Activated gamma-delta T cell (primary cell): ENCODE measurements at regions not wholly inside any gene's neighbourhood (a gene's known extent, or its start where the extent isn't known, plus 50 kb on each side); places are given as distances from the start of the nearest gene placed in this dataset.
"Not testable (repeated sequence)": the region's sequence is repeated elsewhere in the genome, so short reads cannot be mapped to it uniquely, and the experiment has no call there.

ENCODE experiments used
- DNase-seq: peaks from one replicate; lab custom pipeline; 2025; lab: John Stamatoyannopoulos, UW

- DNase-seq = no peak
These were observed 80.7 kb upstream of the CCDC167 start for GRCh38 chr6:37580176-37580955.

DNA sequence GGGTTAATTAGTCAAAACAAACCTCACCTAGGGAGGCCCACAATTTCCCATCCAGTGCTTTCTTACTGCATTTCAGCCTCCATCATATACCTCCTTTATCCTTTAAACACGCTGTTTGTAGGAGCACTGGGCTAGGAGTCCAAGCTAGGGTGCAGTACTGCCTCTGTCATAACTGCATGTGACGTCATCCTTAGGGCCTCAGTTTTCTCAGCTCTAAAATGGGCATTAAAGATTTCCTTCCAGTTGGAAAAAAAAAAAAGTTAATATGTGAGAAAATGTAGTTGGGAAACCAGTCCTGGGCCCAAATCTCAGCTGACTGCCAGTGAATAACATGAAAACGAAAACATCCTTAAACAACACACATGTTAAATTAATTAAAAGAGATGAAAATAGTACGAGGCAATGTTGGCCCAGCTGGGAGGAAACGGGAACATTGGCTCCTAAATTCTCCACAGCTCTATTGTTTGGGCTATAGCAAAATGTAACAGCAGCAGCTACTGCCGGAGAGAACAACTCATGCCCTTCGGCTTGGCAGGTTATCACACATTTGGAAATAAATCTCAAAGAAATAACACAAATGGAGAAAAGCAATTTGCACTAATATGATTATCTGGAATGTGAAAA lies 79.9 kb upstream of the CCDC167 start:
- no peak for DNase-seq

GRCh38 chr6:37578104-37578503 lies 78.4 kb upstream of the CCDC167 start:
- DNase-seq = no peak

DNA sequence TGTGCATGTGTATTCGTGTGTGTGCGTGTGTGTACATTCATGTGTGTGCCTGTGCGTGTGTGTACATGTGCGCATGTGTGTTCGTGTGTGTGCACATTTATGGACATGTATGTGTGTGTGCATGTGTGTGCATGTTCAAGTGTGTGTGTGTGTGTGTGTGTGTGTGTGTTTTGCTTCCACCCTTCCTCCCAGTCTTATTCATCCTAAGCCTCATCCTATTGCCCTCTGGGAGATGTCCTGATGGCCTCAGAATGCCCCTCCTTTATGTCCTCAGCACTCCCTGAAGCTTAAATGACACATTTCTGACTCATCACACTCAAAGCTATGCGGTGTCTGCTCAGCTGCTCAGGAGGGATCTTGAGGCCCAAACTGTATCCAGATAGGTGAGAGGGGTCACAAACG lies 76.6 kb upstream of the CCDC167 start:
- no peak for DNase-seq

GRCh38 chr6:37575221-37575620 lies 75.5 kb upstream of the CCDC167 start:
- no peak for DNase-seq

- no peak for DNase-seq
These were observed 72.6 kb upstream of the CCDC167 start for GRCh38 chr6:37572334-37572733.

GRCh38 chr6:37570482-37571133 lies 70.9 kb upstream of the CCDC167 start:
- DNase-seq = no peak

GRCh38 chr6:37569743-37570481 lies 70.2 kb upstream of the CCDC167 start:
- DNase-seq = no peak

DNA sequence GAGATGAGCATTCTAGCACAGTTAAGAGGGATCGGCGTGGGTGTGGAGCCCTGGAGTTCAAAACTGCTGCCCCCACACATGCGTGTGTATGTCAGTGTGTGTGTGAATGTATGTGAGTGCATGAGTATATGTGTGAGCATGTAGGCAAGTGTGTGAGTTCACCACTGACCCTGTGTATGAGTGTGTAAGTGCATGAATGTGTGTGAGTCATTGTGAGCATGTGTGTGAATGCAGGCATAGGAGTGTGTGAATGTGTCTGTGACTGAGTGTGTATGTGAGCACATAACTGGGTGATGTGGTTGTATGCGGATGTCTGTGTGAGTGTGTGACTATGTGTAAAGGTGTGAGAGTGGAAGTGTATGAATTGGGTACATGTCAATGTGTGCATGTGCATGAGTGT lies 69.6 kb upstream of the CCDC167 start:
- DNase-seq = no peak

- DNase-seq = no peak
These were observed 67.3 kb upstream of the CCDC167 start for GRCh38 chr6:37566950-37567349.

- DNase-seq = peak; percentile 49
These were observed 66.6 kb upstream of the CCDC167 start for GRCh38 chr6:37566111-37566949.

- no peak for DNase-seq
These were observed 65.8 kb upstream of the CCDC167 start for GRCh38 chr6:37565267-37566110.

GRCh38 chr6:37562926-37563288 lies 63.2 kb upstream of the CCDC167 start:
- not testable (repeated sequence) for DNase-seq

- no peak for DNase-seq
These were observed 61.7 kb upstream of the CCDC167 start for GRCh38 chr6:37561361-37561760.

DNA sequence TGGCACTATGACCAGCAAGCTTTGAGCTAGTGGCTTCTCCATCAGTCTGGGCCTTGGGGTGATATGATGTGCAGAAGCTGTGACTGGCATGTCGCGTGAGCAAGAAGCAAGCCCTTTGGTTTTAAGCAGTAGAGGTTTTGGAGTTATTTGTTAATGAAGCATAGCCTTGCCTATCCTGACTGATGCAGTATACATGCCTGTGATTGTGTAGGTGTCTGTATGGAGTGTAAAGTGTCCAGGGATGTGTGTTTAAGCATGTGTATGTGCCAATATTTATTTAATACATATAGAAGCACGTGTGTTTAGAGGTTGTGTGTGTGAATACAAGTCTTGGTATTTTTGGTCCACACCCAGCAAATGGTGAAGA lies 61.0 kb upstream of the CCDC167 start:
- DNase-seq = no peak

- no peak for DNase-seq
These were observed 59.8 kb upstream of the CCDC167 start for GRCh38 chr6:37559501-37559900.

DNA sequence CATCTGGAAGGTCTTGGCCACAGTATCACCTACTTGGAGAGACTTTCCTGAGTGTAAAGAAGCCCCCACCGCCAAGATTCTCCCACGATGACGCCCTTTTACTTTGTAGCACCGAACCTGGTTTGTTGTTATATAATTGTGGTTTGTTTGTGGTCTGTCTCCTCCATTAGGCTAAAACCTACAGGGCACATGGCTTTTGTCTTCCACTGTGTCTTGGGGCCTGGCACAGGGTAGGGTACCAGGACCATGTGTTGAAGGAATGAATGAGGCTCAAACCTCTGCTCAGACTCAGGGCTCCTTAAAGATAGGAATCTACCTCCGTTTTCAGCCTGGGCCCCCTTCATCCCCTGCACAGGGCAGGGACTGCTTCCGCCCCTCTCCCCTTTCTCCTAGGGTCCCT lies 59.4 kb upstream of the CCDC167 start:
- DNase-seq = no peak

DNA sequence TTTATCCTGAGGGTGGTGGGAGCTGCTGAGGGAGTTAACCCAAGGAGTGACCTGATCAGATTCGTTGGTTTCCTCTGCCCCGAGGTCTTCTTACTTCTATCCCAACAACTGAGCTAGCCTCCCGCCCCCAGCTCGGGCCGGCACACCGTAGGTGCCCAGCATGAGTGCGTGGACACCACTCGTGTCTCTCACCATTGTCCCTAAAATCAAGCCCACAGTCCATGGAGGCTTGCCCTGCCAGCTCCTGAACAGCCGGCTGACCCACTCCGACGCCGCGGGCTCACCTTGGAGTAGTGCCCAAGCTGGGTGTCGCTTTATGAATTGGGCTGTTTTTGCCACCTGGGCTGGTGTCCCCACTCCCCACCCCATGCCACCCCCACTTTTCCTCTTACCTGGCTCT lies 59.0 kb upstream of the CCDC167 start:
- DNase-seq = no peak

DNA sequence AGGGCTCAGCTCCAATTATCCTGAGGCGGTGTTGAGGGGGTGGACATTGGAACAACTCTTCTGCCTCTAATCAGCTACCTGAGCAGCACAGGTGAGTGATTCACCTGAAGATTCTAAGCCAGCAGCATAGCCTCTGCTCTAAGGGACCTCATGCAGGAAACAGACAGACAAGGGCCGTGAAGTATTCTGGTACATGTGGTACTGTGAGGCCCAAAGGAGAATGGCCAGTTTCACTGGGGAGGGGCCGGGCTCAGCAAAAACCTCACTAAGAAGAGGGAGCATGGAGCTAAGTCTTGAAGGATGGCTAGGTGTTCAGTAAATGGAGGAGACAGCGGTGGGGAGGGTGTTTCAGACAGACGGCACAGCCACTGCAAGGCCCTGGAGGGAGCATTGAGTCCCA lies 58.5 kb upstream of the CCDC167 start:
- no peak for DNase-seq

DNA sequence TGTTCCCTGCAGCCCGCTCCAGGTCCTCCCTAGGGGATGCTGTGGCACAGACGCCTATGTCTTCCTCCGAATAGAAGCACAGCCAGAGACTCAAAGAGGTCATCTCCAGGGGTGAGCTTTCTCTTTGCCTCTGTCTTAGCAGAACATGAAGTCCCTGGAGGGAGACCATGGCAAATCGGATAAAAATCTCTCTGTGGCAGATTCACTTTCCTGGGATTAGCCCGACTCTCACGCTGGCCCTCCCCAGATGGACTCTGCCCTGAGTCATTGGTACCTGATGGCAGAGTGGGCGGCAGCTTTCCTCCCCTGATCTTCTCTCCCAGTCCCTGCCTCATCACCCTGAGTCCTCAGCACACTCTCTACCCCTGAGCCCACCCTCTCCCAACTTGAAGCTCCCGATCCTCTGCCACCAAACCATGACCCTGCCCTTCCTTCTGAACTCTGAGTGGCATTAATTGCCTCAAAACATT lies 58.0 kb upstream of the CCDC167 start:
- no peak for DNase-seq
